Activated naive CD4-positive, alpha-beta T cell treated with anti-CD3 and anti-CD28 coated beads, Interleukin-2, amount 10 ng/mL, durations not matched to agents 7 days and 5 days (primary cell): ENCODE measurements at regions not wholly inside any gene's neighbourhood (a gene's known extent, or its start where the extent isn't known, plus 50 kb on each side); places are given as distances from the start of the nearest gene placed in this dataset.

Experiments
- CTCF ChIA-PET: fragments of 350-600 bp; sonication (Branson Sonifier 250); formaldehyde crosslinking; loops from one replicate; lab custom pipeline; 2021; ENCODE audit warnings: antibody characterized with exemption; lab: Charles Lee
- DNase-seq: peaks from one replicate; pipeline ENCODE4 v3.0.0-alpha.2; 2020
- H3K27ac Mint-ChIP-seq: one replicate; pipeline ENCODE4 v1.8.0; 2021; ENCODE audit warnings: mild to moderate bottlenecking, moderate library complexity, mixed read lengths
- H3K27me3 Mint-ChIP-seq: one replicate; pipeline ENCODE4 v1.8.0; 2021; ENCODE audit warnings: mild to moderate bottlenecking, mixed read lengths
- H3K36me3 Mint-ChIP-seq: one replicate; pipeline ENCODE4 v1.8.0; 2021; ENCODE audit warnings: mixed read lengths
- H3K4me1 Mint-ChIP-seq: one replicate; pipeline ENCODE4 v1.8.0; 2021; ENCODE audit warnings: mixed read lengths
- H3K4me3 Mint-ChIP-seq: one replicate; pipeline ENCODE4 v1.8.0; 2021; ENCODE audit warnings: mild to moderate bottlenecking, moderate library complexity, mixed read lengths
- H3K9me3 Mint-ChIP-seq: one replicate; pipeline ENCODE4 v1.8.0; 2021; ENCODE audit warnings: mixed read lengths

DNA sequence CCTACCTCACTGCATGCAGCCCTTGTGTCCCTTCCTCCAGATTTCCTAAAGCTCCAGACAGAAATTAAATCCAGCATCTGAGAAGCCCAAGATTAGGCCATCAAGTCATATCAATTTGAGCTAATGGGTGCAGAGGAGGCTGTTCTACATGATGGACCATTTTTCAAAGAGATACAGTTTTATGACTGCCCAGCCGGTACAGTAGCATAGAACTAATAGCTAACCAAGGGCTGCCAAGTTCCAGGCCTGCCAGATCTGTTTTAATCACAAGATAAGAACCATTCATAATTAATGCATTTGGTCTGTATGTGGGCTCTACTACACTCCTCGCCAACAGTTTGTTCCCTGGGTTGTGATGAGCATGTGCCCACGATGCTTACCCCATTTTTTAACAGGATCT, 64.9 kb downstream of the PABIR2 start:
- H3K27ac Mint-ChIP-seq, result no peak overlapping the region
- H3K27me3 Mint-ChIP-seq, result peaks cover 4% of the 10 kb centered on the region
- no peaks in the 10 kb centered on the region for H3K36me3 Mint-ChIP-seq
- H3K4me1 Mint-ChIP-seq, result no peaks in the 10 kb centered on the region
- CTCF ChIA-PET, result no interaction called here
- no peak for DNase-seq
- no peak overlapping the region for H3K4me3 Mint-ChIP-seq
- no peaks in the 10 kb centered on the region for H3K9me3 Mint-ChIP-seq

DNA sequence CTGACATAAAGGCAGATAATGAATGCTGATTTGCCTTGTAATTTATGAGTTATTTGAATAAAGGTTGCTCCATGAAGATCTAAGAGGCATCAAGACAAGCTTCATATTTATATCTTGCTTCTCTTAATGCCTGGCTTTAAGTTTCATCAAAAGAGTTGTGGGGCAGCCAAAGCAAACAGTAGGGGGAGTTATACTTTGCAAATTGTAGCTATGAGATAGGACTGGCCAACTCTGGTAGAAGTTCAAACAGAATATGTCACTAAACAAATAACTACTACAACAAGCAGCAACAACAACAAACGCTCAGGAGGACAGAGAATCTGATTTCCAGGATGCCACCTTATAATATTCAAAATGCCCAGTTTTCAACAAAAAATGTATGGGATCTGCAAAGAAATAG, 69.1 kb upstream of the PLAC1 start:
- Mint-ChIP-seq H3K9me3 (no peaks in the 10 kb centered on the region), H3K27ac (no peak overlapping the region), H3K27me3 (no peaks in the 10 kb centered on the region), H3K4me3 (no peak overlapping the region), H3K36me3 (no peaks in the 10 kb centered on the region), H3K4me1 (no peaks in the 10 kb centered on the region)
- CTCF ChIA-PET, result no interaction called here
- DNase-seq, result no peak

DNA sequence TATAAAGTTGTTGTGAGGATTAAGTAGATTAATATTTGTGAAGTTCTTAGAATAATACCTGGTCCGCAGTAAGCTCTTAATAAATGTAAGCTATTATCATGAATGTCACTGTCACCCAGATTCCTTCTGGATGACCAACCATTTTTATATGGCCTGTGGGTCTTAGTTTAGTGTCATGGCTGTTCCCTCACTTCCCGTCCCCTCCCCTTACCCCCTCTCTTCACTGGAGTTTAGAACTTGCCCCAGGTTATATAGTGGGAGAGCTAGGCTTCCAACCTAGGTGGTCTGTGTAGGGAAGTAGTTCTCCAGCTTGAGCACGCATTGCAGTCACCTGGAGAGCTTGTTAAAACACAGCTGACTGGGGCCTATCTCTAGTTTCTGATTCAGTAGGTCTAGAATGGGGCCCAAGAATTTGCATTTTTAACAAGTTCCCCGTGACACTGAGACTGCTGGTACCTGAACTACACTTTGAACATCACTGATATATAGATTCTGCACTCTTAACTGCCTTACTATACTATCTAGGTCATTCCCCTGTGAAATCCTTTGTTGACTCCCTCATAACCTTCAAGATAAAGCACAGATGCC, 66.9 kb upstream of the PLAC1 start:
- H3K4me3 Mint-ChIP-seq, result no peak overlapping the region
- CTCF ChIA-PET, result no interaction called here
- no peak for DNase-seq
- H3K36me3 Mint-ChIP-seq, result no peaks in the 10 kb centered on the region
- H3K27me3 Mint-ChIP-seq, result no peaks in the 10 kb centered on the region
- H3K9me3 Mint-ChIP-seq, result no peaks in the 10 kb centered on the region
- H3K4me1 Mint-ChIP-seq, result no peaks in the 10 kb centered on the region
- H3K27ac Mint-ChIP-seq, result no peak overlapping the region

DNA sequence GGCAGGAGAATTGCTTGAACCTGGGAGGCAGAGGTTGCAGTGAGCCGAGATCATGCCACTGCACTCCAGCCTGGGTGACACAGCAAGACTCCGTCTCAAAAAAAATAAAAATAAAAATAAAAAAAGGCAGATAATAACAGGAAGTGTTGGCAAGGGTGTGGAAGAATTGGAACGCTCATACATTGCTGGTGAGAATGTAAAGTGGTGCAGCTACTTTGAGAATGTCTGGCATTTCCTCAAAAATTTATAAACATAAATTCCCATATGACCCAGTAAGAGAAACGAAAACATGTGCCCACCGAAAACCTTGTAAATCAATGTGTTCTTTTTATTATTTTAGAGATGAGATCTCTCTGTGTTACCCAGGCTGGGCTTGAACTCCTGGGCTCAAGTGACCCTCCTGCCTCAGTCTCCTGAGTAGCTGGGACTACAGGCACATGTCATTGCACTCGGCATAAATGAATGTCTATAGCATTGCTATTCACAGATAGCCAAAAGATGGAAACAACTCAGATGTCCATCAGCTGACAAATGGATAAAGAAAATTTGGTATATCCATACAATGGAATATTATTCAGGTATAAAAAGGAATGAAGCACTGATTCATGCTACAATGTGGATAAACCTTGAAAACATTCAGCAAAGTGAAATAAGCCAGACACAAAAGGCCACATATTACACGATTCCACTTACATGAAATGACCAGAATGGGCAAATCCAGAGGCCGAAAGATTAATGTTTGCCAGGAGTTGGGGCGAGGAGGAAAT, 63.7 kb upstream of the PLAC1 start:
- Mint-ChIP-seq H3K9me3 (no peaks in the 10 kb centered on the region), H3K27ac (no peak overlapping the region), H3K4me1 (peaks cover 12% of the 10 kb centered on the region), H3K27me3 (no peaks in the 10 kb centered on the region), H3K36me3 (peaks cover 1% of the 10 kb centered on the region), H3K4me3 (no peak overlapping the region)
- DNase-seq, result no peak
- CTCF ChIA-PET, result no interaction called here

DNA sequence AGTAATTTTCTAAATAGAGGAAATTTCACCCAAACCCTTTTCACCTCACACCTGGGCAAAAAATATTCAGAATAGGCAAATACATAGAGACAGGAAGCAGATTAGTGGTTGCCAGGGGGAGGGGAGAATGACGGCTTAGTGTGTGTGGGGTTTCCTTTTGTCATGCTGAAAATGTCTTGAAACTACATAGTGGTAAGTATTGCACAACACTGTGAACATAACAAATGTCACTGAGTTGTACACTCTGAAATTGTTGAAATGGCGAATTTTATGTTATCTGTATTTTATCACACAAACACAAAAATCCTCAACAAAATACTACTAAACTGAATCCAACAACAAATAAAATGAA, 60.7 kb upstream of the PLAC1 start:
- no peak overlapping the region for H3K4me3 Mint-ChIP-seq
- peaks cover 1% of the 10 kb centered on the region for H3K36me3 Mint-ChIP-seq
- peak; percentile 48 for DNase-seq
- no peak overlapping the region for H3K27ac Mint-ChIP-seq
- no peaks in the 10 kb centered on the region for H3K9me3 Mint-ChIP-seq
- CTCF ChIA-PET, result no interaction called here
- peaks cover 4% of the 10 kb centered on the region for H3K27me3 Mint-ChIP-seq
- H3K4me1 Mint-ChIP-seq, result peaks cover 12% of the 10 kb centered on the region

DNA sequence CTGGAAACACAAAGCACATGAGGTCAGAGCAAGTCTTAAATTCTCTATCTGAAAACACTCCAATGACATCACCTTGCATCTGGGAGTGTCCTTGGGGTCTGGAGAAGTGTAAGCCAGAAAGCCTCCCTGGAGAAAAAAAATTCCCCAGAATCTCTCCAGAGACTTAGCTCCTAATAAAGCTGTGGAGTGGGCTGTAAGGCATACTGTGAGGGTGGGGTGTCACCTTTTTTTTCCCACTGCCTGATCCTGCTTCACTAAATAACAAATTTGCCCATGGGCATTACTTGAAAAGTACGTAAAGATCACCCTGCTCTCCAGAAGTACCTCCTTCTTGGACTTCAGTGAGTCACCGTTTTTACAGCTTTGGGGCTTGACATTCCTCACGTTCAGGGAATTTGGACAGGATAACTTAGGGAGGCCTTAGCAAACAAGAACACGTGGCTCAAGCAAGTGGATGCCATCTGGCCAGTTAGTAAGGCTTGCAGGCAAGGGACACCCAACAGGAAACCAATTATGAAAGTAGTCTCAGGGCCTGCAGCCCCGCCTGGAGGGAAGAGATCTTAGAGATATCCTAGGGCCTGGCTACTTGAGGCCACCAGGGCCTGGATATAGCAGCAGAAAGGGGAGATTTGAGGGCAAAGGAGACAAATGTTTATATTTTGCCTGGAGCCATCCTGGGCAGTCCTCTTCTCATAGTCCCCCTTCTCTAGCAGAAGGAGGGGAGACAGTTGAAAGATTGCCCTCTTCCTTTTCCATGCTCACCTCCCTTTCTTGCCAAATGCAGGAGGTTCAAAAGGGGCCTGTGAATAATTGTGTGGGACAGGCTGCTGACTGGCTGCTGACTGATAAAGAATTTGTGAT, 60.1 kb upstream of the PLAC1 start:
- DNase-seq, result no peak
- Mint-ChIP-seq H3K27me3 (peaks cover 4% of the 10 kb centered on the region), H3K36me3 (peaks cover 1% of the 10 kb centered on the region), H3K9me3 (no peaks in the 10 kb centered on the region), H3K4me1 (peaks cover 12% of the 10 kb centered on the region), H3K27ac (no peak overlapping the region), H3K4me3 (no peak overlapping the region)
- CTCF ChIA-PET, result no interaction called here

GRCh38 chrX:134717698-134718097, 59.4 kb upstream of the PLAC1 start:
- Mint-ChIP-seq H3K4me3 (no peak overlapping the region), H3K36me3 (peaks cover 1% of the 10 kb centered on the region), H3K27ac (no peak overlapping the region), H3K4me1 (peaks cover 12% of the 10 kb centered on the region), H3K9me3 (no peaks in the 10 kb centered on the region), H3K27me3 (peaks cover 4% of the 10 kb centered on the region)
- DNase-seq, result no peak
- CTCF ChIA-PET, result no interaction called here

GRCh38 chrX:134716620-134717012, 58.3 kb upstream of the PLAC1 start:
- Mint-ChIP-seq H3K27me3 (peaks cover 4% of the 10 kb centered on the region), H3K36me3 (peaks cover 1% of the 10 kb centered on the region), H3K27ac (no peak overlapping the region), H3K4me1 (peaks cover 12% of the 10 kb centered on the region), H3K9me3 (no peaks in the 10 kb centered on the region), H3K4me3 (no peak overlapping the region)
- CTCF ChIA-PET, result no interaction called here
- DNase-seq, result no peak

GRCh38 chrX:134715930-134716619, 57.8 kb upstream of the PLAC1 start:
- Mint-ChIP-seq H3K27me3 (peaks cover 4% of the 10 kb centered on the region), H3K4me3 (no peak overlapping the region), H3K36me3 (peaks cover 1% of the 10 kb centered on the region), H3K4me1 (peaks cover 12% of the 10 kb centered on the region), H3K9me3 (no peaks in the 10 kb centered on the region), H3K27ac (no peak overlapping the region)
- CTCF ChIA-PET, result no interaction called here
- no peak for DNase-seq

GRCh38 chrX:134714633-134715110, 56.4 kb upstream of the PLAC1 start:
- CTCF ChIA-PET, result no interaction called here
- H3K9me3 Mint-ChIP-seq, result no peaks in the 10 kb centered on the region
- H3K27ac Mint-ChIP-seq, result no peak overlapping the region
- peaks cover 12% of the 10 kb centered on the region for H3K4me1 Mint-ChIP-seq
- no peak overlapping the region for H3K4me3 Mint-ChIP-seq
- DNase-seq, result no peak
- no peaks in the 10 kb centered on the region for H3K36me3 Mint-ChIP-seq
- peaks cover 4% of the 10 kb centered on the region for H3K27me3 Mint-ChIP-seq

DNA sequence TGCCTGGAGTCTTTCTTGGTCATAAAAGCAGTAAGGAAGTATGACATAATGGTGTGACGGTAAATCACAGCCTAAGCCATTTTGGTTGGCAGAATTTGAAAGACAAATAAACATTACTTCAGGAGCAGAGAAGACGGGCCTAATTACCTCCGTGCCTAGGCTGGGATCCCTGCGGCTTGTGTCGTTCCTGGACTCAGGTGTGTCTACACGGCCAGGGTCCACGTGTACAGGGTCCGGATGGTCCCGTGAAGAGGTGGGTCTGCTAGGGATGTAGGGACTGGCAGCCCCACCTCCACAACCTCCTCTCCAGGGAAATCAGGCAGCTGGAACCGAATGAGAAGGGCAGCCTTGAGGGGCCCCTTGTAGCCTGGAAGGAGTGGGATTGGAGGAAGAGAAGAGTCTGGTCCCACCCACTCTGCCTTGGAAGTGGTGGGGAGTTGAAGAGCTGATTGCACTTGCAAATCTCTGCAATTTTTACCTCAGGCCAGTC, 55.4 kb upstream of the PLAC1 start:
- CTCF ChIA-PET, result no interaction called here
- no peak for DNase-seq
- Mint-ChIP-seq H3K4me1 (peaks cover 6% of the 10 kb centered on the region), H3K4me3 (no peak overlapping the region), H3K36me3 (no peaks in the 10 kb centered on the region), H3K27ac (no peak overlapping the region), H3K27me3 (peaks cover 4% of the 10 kb centered on the region), H3K9me3 (no peaks in the 10 kb centered on the region)

DNA sequence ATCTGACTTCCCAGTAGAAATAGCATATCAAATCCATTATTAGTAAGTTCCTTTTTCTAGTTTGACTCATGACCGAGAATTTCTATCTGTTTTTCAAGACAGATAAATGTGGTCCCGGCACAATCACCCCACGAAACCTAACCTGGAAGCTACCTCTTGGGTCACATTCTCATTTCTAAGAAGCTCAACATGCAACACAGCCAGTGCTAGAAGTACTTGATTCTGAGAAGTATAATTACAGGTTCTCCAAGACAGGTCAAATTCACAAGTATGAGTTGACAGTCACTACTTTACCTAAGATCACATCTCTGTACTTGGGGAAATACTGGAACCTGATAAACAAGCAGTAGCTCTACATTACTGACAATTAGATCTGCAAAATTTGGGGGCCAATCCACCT, 54.0 kb upstream of the PLAC1 start:
- H3K36me3 Mint-ChIP-seq, result no peaks in the 10 kb centered on the region
- no peaks in the 10 kb centered on the region for H3K9me3 Mint-ChIP-seq
- peaks cover 4% of the 10 kb centered on the region for H3K27me3 Mint-ChIP-seq
- CTCF ChIA-PET, result no interaction called here
- no peak for DNase-seq
- H3K27ac Mint-ChIP-seq, result no peak overlapping the region
- no peaks in the 10 kb centered on the region for H3K4me1 Mint-ChIP-seq
- no peak overlapping the region for H3K4me3 Mint-ChIP-seq

DNA sequence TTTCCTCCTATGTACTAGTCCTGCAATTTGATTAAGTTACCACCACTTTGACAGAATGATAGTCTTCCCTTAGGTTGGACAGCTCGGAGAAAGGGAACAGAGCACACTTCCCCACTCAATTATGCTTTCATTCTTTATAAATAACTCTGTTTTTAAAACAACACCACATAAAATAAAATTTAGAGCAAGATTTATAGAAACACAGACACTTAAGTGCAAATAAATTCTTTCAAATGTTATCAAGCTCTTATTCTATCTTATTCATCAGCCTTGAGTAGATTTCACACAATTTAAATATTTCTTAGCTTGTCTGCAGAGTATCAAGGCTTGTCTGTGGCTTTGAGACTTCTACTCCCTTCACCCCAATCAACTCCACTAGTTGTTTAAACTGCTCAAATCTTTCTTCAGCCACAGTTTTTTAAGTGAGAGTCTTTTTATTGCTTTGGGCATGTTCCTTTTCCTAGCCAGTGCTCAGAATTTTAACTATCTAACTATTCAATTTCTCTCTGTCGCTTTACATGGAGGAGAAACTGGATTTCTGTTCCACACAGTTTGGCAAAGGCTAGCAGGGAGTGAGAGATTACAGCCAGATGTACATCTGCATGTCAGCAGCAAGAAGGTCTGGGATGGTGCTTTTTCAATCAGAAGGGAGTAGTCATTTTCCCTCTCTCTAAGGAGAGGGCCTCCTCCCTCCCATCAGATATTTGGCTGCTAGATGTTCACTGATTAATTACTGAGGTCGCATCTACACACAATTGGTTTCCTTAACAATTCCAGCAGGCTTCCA, 53.1 kb upstream of the PLAC1 start:
- Mint-ChIP-seq H3K4me3 (no peak overlapping the region), H3K27me3 (peaks cover 4% of the 10 kb centered on the region), H3K4me1 (no peaks in the 10 kb centered on the region), H3K9me3 (no peaks in the 10 kb centered on the region), H3K36me3 (no peaks in the 10 kb centered on the region), H3K27ac (no peak overlapping the region)
- CTCF ChIA-PET, result no interaction called here
- DNase-seq, result no peak
